Calu3 (cell line): ENCODE measurements at regions not wholly inside any gene's neighbourhood (a gene's known extent, or its start where the extent isn't known, plus 50 kb on each side); places are given as distances from the start of the nearest gene placed in this dataset.

Experiments used
- BruUV-seq: library from RNA; stranded (reverse); fragments of 400-500 nt; replicated peaks from 2 replicates; lab custom pipeline; 2021; lab: Mats Ljungman, UMichigan
- CTCF ChIA-PET: fragments of 300-600 bp; sonication (Branson Sonifier 250); formaldehyde crosslinking; loops from one replicate; lab custom pipeline; 2022; ENCODE audit warnings: antibody characterized with exemption; lab: Charles Lee
- DNase-seq: peaks from one replicate; pipeline ENCODE4 v3.0.0; 2022
- H3K27ac Mint-ChIP-seq: one replicate; pipeline ENCODE4 v1.8.0; 2022; ENCODE audit warnings: mixed read lengths; ENCODE audit not compliant: unreplicated experiment
- H3K27me3 Mint-ChIP-seq: one replicate; pipeline ENCODE4 v1.8.0; 2022; ENCODE audit warnings: mixed read lengths; ENCODE audit not compliant: unreplicated experiment
- H3K36me3 Mint-ChIP-seq: one replicate; pipeline ENCODE4 v1.8.0; 2022; ENCODE audit warnings: mild to moderate bottlenecking, moderate library complexity, mixed read lengths; ENCODE audit not compliant: insufficient read depth, unreplicated experiment
- H3K4me1 Mint-ChIP-seq: one replicate; pipeline ENCODE4 v1.8.0; 2022; ENCODE audit warnings: mild to moderate bottlenecking, low read depth, mixed read lengths; ENCODE audit not compliant: unreplicated experiment
- H3K4me3 Mint-ChIP-seq: one replicate; pipeline ENCODE4 v1.8.0; 2022; ENCODE audit warnings: mild to moderate bottlenecking, low read depth, moderate library complexity, mixed read lengths; ENCODE audit not compliant: unreplicated experiment
- H3K9me3 Mint-ChIP-seq: one replicate; pipeline ENCODE4 v1.8.0; 2022; ENCODE audit warnings: low read depth, mixed read lengths; ENCODE audit not compliant: unreplicated experiment
- intact Hi-C: fragments of 100-400 bp; cut with micrococcal nuclease; formaldehyde crosslinking; loops from one replicate; pipeline ENCODE4 v1.10.0; 2022; ENCODE audit not compliant: unreplicated experiment
- TF ChIP-seq, protein P1 (sequence below): fragments of 200-600 bp; IDR thresholded peaks from one replicate; pipeline ENCODE4 v1.8.0; 2022; ENCODE audit warnings: antibody characterized with exemption; ENCODE audit not compliant: unreplicated experiment

DNA sequence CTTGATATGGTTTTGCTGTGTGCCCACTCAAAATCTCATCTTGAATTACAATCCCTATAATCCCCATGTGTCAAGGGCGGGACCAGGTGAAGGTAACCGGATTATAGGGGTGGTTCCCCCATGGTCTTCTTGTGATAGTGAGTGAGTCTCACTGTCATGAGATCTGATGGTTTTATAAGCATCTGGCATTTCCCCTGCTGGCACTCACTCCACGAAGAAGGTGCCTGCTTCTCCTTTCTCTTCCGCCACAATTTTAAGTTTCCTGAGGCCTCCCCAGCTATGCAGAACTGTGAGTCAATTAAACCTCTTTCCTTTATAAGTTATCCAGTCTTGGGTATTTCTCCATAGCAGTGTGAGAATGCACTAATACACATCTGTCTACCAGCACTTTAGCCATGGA lies 109.5 kb upstream of the SDK1 start:
- TF ChIP-seq, protein P1, sequence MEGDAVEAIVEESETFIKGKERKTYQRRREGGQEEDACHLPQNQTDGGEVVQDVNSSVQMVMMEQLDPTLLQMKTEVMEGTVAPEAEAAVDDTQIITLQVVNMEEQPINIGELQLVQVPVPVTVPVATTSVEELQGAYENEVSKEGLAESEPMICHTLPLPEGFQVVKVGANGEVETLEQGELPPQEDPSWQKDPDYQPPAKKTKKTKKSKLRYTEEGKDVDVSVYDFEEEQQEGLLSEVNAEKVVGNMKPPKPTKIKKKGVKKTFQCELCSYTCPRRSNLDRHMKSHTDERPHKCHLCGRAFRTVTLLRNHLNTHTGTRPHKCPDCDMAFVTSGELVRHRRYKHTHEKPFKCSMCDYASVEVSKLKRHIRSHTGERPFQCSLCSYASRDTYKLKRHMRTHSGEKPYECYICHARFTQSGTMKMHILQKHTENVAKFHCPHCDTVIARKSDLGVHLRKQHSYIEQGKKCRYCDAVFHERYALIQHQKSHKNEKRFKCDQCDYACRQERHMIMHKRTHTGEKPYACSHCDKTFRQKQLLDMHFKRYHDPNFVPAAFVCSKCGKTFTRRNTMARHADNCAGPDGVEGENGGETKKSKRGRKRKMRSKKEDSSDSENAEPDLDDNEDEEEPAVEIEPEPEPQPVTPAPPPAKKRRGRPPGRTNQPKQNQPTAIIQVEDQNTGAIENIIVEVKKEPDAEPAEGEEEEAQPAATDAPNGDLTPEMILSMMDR = no peak
- BruUV-seq = no TSS peak
- Mint-ChIP-seq H3K36me3 (peaks cover 11% of the 10 kb centered on the region), H3K4me1 (peaks cover 50% of the 10 kb centered on the region), H3K27me3 (no peaks in the 10 kb centered on the region), H3K4me3 (no peak overlapping the region), H3K27ac (no peak overlapping the region), H3K9me3 (no peaks in the 10 kb centered on the region)
- intact Hi-C loops = no loop called here
- DNase-seq = no peak
- CTCF ChIA-PET = no interaction called here

DNA sequence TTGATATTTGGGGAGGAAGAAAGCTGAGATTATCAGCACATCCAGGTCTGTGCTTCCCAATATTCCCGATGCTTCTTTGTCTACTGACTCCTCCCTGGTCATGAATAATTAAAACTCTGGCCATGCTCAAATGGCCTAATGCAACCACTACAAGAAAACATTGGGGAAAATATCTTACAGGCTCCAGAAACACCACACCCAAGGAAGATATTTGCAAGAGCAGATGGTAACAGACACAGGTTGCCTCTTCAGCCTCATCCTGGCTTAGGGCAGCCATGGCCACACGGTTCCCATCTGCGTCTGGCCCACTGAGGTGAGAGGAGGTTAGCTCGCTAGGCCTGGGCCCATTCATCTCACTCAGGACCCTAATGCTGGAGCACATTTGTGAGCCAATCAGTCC lies 108.4 kb upstream of the SDK1 start:
- TF ChIP-seq, protein P1 = no peak
- Mint-ChIP-seq H3K4me1 (peaks cover 61% of the 10 kb centered on the region), H3K36me3 (peaks cover 11% of the 10 kb centered on the region), H3K4me3 (no peak overlapping the region), H3K27ac (peak overlapping the region; percentile 83), H3K27me3 (no peaks in the 10 kb centered on the region), H3K9me3 (no peaks in the 10 kb centered on the region)
- intact Hi-C loops = no loop called here
- CTCF ChIA-PET = interaction anchor here (0.6 kb wide), 2 partner anchors 52 to 100 kb away, joined by 4 read pairs; no protein-coding TSS in a partner anchor
- BruUV-seq = no TSS peak
- DNase-seq = no peak

DNA sequence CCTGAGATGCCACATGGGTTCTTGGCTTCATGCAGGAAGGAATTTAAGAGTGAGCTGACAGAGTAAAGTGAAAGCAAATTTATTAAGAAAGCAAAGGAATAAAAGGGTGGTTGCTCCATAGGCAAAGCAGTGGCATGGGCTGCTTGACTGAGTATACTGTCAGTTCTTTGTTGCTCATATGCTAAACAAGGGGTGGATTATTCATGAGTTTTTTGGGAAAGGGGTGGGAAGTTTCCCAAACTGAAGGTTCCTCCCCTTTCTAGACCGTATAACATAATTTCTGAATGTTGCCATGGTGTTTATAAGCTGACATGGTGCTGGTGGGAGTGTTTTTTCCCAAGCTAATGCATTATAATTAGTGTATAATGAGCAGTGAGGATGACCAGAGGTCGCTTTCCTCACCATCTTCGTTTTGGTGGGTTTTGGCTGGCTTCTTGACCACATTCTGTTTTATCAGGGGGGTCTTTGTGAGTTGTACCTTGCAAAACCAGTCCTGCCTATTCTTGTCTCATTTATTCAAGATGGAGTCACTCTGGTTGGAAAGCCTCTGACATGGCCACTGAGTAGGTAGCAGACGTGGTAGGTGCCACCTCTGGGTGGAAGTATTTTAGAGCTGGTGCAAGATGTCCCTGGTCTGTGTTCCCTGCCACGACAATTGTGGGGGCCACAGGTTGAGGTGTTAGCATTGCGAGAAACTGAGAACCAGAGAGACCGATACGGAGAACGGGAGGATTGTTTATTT lies 107.5 kb upstream of the SDK1 start:
- peak overlapping the region; percentile 83 for H3K27ac Mint-ChIP-seq
- H3K4me3 Mint-ChIP-seq = no peak overlapping the region
- intact Hi-C loops = loop anchor here (2.0 kb wide), 1 partner anchor 101 kb away; no protein-coding TSS in a partner anchor
- CTCF ChIA-PET = no interaction called here
- H3K36me3 Mint-ChIP-seq = peaks cover 11% of the 10 kb centered on the region
- no TSS peak for BruUV-seq
- H3K9me3 Mint-ChIP-seq = no peaks in the 10 kb centered on the region
- no peaks in the 10 kb centered on the region for H3K27me3 Mint-ChIP-seq
- TF ChIP-seq, protein P1 = no peak
- peaks cover 69% of the 10 kb centered on the region for H3K4me1 Mint-ChIP-seq
- no peak for DNase-seq

DNA sequence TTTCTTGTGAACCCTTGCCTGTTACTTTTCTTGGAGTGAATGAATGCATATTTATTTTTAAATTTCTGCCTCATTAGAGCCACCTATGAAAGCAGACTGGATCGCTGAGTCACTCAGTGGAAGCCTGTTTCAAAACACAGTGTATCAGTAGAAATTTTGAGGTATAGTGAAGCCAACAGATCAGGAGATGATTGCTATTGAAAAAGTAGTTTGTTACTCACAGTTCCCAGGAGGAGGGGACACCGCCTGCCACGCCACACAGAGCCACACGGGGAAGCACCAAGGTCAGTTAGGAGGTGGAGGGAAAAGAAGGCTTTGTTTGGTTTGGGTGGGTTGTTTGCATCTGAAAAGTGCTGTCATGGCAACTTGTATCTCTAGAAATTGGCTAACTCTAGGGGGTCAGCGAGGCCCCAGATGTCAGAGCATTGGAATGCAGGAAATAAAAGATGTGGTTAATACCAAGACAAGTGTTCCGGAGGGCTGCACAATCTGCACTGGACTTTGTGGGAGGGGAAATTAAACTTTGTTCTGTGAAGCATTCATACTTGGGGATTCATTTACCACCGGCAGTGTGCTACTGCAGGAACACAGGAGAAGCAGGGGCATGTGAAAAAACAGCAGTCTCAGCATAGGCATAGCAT lies 106.4 kb upstream of the SDK1 start:
- Mint-ChIP-seq H3K27me3 (no peaks in the 10 kb centered on the region), H3K4me1 (peaks cover 69% of the 10 kb centered on the region), H3K9me3 (peaks cover 2% of the 10 kb centered on the region), H3K36me3 (peaks cover 11% of the 10 kb centered on the region), H3K27ac (peak overlapping the region; percentile 83), H3K4me3 (peak overlapping the region; percentile 35)
- intact Hi-C loops = loop anchor here (2.0 to 5.0 kb wide), 2 partner anchors 37 to 100 kb away; no protein-coding TSS in a partner anchor
- no TSS peak for BruUV-seq
- DNase-seq = peak; percentile 95
- CTCF ChIA-PET = no interaction called here
- TF ChIP-seq, protein P1 = peak; percentile 87
